ENCODE measurements at regions not wholly inside any gene's neighbourhood (a gene's known extent, or its start where the extent isn't known, plus 50 kb on each side); places are given as distances from the start of the nearest gene placed in this dataset.

GRCh38 chr12:62028536-62028935 is 231.7 kb upstream of the USP15 start:
- no peak for TF ChIP-seq CTCF (IDR thresholded peaks at IDR 0.05; ENCODE audit: control extremely low read depth in 1 of 3, insufficient read depth in 1 of 3, low read depth in 1 of 3, low read length in 3 of 3)
- no peak for TF ChIP-seq EZH2 (IDR thresholded peaks at IDR 0.05; ENCODE audit: low read depth, low read length, severe bottlenecking)
- TF ChIP-seq RAD21 (IDR thresholded peaks at IDR 0.05 in 1 of 2, conservative IDR thresholded peaks at IDR 0.05 in 1 of 2; ENCODE audit: low read depth in 2 of 2, low read length in 2 of 2) = no peak
- TF ChIP-seq MAX (IDR thresholded peaks at IDR 0.05) = no peak
- no peak for TF ChIP-seq RBBP5 (IDR thresholded peaks at IDR 0.05; ENCODE audit: borderline replicate concordance, low read depth, low read length)
- TF ChIP-seq TCF12 (IDR thresholded peaks at IDR 0.05; ENCODE audit: low read depth, low read length) = no peak
- TF ChIP-seq PHF8 (conservative IDR thresholded peaks at IDR 0.05; ENCODE audit: low read depth, low read length) = no peak
- no peak for TF ChIP-seq POLR2A (IDR thresholded peaks at IDR 0.05; ENCODE audit: control extremely low read depth in 1 of 2, low read depth in 2 of 2, low read length in 2 of 2)
- no peak for TF ChIP-seq E2F6 (IDR thresholded peaks at IDR 0.05)
- no peak for TF ChIP-seq RNF2 (IDR thresholded peaks at IDR 0.05; ENCODE audit: borderline replicate concordance, low read depth, low read length, missing control alignments, poor library complexity, severe bottlenecking)
- TF ChIP-seq SIN3A (conservative IDR thresholded peaks at IDR 0.05 in 1 of 2, IDR thresholded peaks at IDR 0.05 in 1 of 2; ENCODE audit: low read depth in 1 of 2, low read length in 2 of 2) = no peak
- no peak for TF ChIP-seq ZNF274 (IDR thresholded peaks at IDR 0.05; ENCODE audit: borderline replicate concordance, extremely low read depth, low read length)
